ENCODE measurements at regions not wholly inside any gene's neighbourhood (a gene's known extent, or its start where the extent isn't known, plus 50 kb on each side); places are given as distances from the start of the nearest gene placed in this dataset.

GRCh38 chr21:14312871-14313270 is 70.1 kb downstream of the HSPA13 start:
- no peak for TF ChIP-seq CTCF (IDR thresholded peaks at IDR 0.05; ENCODE audit: low read depth, low read length, poor library complexity, severe bottlenecking)
- no peak for TF ChIP-seq EZH2phosphoT487 (IDR thresholded peaks at IDR 0.05; ENCODE audit: borderline replicate concordance, low read length)
